ENCODE measurements at regions not wholly inside any gene's neighbourhood (a gene's known extent, or its start where the extent isn't known, plus 50 kb on each side); places are given as distances from the start of the nearest gene placed in this dataset.
"Not testable (repeated sequence)": the region's sequence is repeated elsewhere in the genome, so short reads cannot be mapped to it uniquely, and the experiment has no call there.

DNA sequence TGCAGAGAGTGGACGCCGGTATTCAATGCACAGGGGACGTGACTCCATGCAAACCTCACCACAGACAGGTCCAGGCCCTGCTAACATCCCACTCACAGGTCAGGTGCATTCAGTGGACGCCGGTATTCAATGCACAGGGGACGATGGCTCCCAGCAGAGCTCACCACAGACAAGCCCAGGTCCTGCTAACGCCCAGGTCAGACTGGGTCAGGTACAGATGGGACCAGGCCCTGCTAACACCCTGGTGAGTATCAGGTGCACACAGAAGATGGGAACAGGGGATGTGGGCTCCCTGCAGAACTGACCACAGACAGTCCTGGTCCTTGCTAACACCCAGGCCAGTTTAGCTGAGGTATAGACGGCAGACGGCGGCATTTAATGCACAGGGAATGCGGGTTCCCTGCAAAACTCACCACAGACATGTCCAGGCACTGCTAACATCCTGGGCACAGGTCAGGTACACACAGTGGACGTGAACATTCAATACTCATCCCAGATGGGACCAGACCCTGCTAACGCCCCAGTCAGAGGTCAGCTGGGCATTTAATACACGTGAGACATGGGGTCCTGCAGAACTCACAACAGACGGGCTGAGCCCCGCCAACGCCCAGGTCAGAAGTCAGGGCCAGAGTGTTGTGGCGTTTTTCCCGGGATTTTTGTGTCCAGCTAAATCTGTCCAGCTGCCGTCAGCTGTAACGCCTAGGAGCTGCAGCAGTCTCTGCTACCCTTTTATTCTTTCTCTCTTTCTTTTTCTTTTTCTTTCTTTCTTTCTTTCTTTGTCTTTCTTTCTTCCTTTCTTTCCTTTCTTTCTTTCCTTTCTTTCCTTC, 99.2 kb downstream of the SHOX start:
- TF ChIP-seq EZH2 (IDR thresholded peaks at IDR 0.05; ENCODE audit: borderline replicate concordance, insufficient read depth, low read depth, low read length, poor library complexity, severe bottlenecking): no peak
- TF ChIP-seq, protein P1, sequence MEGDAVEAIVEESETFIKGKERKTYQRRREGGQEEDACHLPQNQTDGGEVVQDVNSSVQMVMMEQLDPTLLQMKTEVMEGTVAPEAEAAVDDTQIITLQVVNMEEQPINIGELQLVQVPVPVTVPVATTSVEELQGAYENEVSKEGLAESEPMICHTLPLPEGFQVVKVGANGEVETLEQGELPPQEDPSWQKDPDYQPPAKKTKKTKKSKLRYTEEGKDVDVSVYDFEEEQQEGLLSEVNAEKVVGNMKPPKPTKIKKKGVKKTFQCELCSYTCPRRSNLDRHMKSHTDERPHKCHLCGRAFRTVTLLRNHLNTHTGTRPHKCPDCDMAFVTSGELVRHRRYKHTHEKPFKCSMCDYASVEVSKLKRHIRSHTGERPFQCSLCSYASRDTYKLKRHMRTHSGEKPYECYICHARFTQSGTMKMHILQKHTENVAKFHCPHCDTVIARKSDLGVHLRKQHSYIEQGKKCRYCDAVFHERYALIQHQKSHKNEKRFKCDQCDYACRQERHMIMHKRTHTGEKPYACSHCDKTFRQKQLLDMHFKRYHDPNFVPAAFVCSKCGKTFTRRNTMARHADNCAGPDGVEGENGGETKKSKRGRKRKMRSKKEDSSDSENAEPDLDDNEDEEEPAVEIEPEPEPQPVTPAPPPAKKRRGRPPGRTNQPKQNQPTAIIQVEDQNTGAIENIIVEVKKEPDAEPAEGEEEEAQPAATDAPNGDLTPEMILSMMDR (IDR thresholded peaks at IDR 0.05): no peak
- H3K4me1 Mint-ChIP-seq: no peaks in the 10 kb centered on the region
- Histone ChIP-seq H3K4me1 (ENCODE audit: control insufficient read depth in 2 of 2, insufficient read depth in 2 of 2, low read length in 2 of 2) (no peaks in the 10 kb centered on the region), H3K9ac (ENCODE audit: low read length) (no peak overlapping the region), H4K20me1 (ENCODE audit: control insufficient read depth, insufficient read depth, low read length, poor library complexity, severe bottlenecking) (no peaks in the 10 kb centered on the region), H3K9me3 (ENCODE audit: control extremely low read depth in 1 of 3, control insufficient read depth in 2 of 3, insufficient read depth in 1 of 3, low read length in 2 of 3) (peaks cover 0 to 20% (median 0%) of the 10 kb centered on the region in 3 donors), H3K27me3 (replicated peaks in 1 of 4; ENCODE audit: control extremely low read depth in 1 of 4, control insufficient read depth in 3 of 4, insufficient read depth in 4 of 4, low read length in 3 of 4) (no peaks in the 10 kb centered on the region), H2AFZ (ENCODE audit: insufficient read depth, low read depth, low read length, poor library complexity, severe bottlenecking) (no peak overlapping the region), H3K4me3 (ENCODE audit: control extremely low read depth in 1 of 5, extremely low read depth in 1 of 5, insufficient read depth in 1 of 5, low read depth in 2 of 5, low read length in 4 of 5) (no peak overlapping the region), H3K27ac (ENCODE audit: low read length in 2 of 2) (no peak overlapping the region), H3K4me2 (replicated peaks; ENCODE audit: low read depth, low read length, poor library complexity, severe bottlenecking) (no peak overlapping the region), H3K36me3 (replicated peaks in 1 of 2; ENCODE audit: control extremely low read depth in 1 of 2, control insufficient read depth in 1 of 2, extremely low read depth in 1 of 2, insufficient read depth in 2 of 2, low read length in 1 of 2) (no peaks in the 10 kb centered on the region), H3K79me2 (ENCODE audit: control insufficient read depth, insufficient read depth, low read length) (no peaks in the 10 kb centered on the region)
- WGBS (ENCODE audit: insufficient coverage): 85% methylated on average over 18 of the region's 21 CpGs
- POLR2A ChIA-PET: no interaction called here
- no peak for ATAC-seq (ENCODE audit: low read depth)
- H3K4me3 Mint-ChIP-seq: no peak overlapping the region
- H3K27me3 Mint-ChIP-seq: no peaks in the 10 kb centered on the region
- no peak overlapping the region for H3K27ac Mint-ChIP-seq
- CTCF ChIA-PET: no interaction called here
- H3K9me3 Mint-ChIP-seq (ENCODE audit: insufficient read depth): peaks cover 2% of the 10 kb centered on the region
- intact Hi-C loops (cut with micrococcal nuclease): no loop called here
- DNase-seq: no peak

DNA sequence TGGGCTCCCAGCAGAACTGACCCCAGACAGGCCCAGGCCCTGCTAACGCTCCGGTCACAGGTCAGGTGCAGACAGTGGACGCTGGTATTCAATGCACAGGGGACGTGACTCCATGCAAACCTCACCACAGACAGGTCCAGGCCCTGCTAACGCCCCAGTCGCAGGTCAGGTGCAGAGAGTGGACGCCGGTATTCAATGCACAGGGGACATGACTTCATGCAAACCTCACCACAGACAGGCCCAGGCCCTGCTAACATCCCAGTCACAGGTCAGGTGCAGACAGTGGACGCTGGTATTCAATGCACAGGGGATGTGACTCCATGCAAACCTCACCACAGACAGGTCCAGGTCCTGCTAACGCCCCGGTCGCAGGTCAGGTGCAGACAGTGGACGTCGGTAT, 98.5 kb downstream of the SHOX start:
- POLR2A ChIA-PET; H3K27ac ChIP-seq (ENCODE audit: low read length in 2 of 2); intact Hi-C loops (cut with micrococcal nuclease); H3K4me3 ChIP-seq (ENCODE audit: control extremely low read depth in 1 of 5, extremely low read depth in 1 of 5, insufficient read depth in 1 of 5, low read depth in 2 of 5, low read length in 4 of 5); H3K79me2 ChIP-seq (ENCODE audit: control insufficient read depth, insufficient read depth, low read length); H3K27me3 Mint-ChIP-seq; CTCF ChIA-PET; H3K27ac Mint-ChIP-seq; DNase-seq; H3K27me3 ChIP-seq (replicated peaks in 1 of 4; ENCODE audit: control extremely low read depth in 1 of 4, control insufficient read depth in 3 of 4, insufficient read depth in 4 of 4, low read length in 3 of 4); H3K36me3 ChIP-seq (replicated peaks in 1 of 2; ENCODE audit: control extremely low read depth in 1 of 2, control insufficient read depth in 1 of 2, extremely low read depth in 1 of 2, insufficient read depth in 2 of 2, low read length in 1 of 2); ATAC-seq (ENCODE audit: low read depth); H2AFZ ChIP-seq (ENCODE audit: insufficient read depth, low read depth, low read length, poor library complexity, severe bottlenecking); H3K4me1 ChIP-seq (ENCODE audit: control insufficient read depth in 2 of 2, insufficient read depth in 2 of 2, low read length in 2 of 2); H3K9ac ChIP-seq (ENCODE audit: low read length); H3K4me3 Mint-ChIP-seq; H3K4me1 Mint-ChIP-seq; H3K9me3 Mint-ChIP-seq (ENCODE audit: insufficient read depth); H4K20me1 ChIP-seq (ENCODE audit: control insufficient read depth, insufficient read depth, low read length, poor library complexity, severe bottlenecking); H3K4me2 ChIP-seq (replicated peaks; ENCODE audit: low read depth, low read length, poor library complexity, severe bottlenecking): not testable (repeated sequence)
- 86% methylated on average over 11 of the region's 14 CpGs for WGBS (ENCODE audit: insufficient coverage)
- H3K9me3 ChIP-seq (ENCODE audit: control extremely low read depth in 1 of 3, control insufficient read depth in 2 of 3, insufficient read depth in 1 of 3, low read length in 2 of 3): peaks cover 0 to 27% (median 0%) of the 10 kb centered on the region in 3 donors

DNA sequence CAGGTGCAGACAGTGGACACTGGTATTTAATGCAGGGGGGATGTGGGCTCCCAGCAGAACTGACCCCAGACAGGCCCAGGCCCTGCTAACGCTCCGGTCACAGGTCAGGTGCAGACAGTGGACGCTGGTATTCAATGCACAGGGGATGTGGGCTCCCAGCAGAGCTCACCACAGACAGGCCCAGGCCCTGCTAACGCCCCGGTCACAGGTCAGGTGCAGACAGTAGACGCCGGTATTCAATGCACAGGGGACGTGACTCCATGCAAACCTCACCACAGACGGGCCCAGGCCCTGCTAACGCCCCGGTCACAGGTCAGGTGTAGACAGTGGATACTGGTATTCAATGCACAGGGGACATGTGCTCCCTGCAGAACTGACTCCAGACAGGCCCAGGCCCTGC, 98.0 kb downstream of the SHOX start:
- H3K4me1 Mint-ChIP-seq; H3K36me3 ChIP-seq (replicated peaks in 1 of 2; ENCODE audit: control extremely low read depth in 1 of 2, control insufficient read depth in 1 of 2, extremely low read depth in 1 of 2, insufficient read depth in 2 of 2, low read length in 1 of 2); H3K27me3 Mint-ChIP-seq; POLR2A ChIA-PET; H3K4me3 ChIP-seq (ENCODE audit: control extremely low read depth in 1 of 5, extremely low read depth in 1 of 5, insufficient read depth in 1 of 5, low read depth in 2 of 5, low read length in 4 of 5); CTCF ChIA-PET; DNase-seq; H3K4me3 Mint-ChIP-seq; H3K79me2 ChIP-seq (ENCODE audit: control insufficient read depth, insufficient read depth, low read length); H4K20me1 ChIP-seq (ENCODE audit: control insufficient read depth, insufficient read depth, low read length, poor library complexity, severe bottlenecking); H3K27ac Mint-ChIP-seq; H3K27me3 ChIP-seq (replicated peaks in 1 of 4; ENCODE audit: control extremely low read depth in 1 of 4, control insufficient read depth in 3 of 4, insufficient read depth in 4 of 4, low read length in 3 of 4); ATAC-seq (ENCODE audit: low read depth); H3K9ac ChIP-seq (ENCODE audit: low read length); H2AFZ ChIP-seq (ENCODE audit: insufficient read depth, low read depth, low read length, poor library complexity, severe bottlenecking); intact Hi-C loops (cut with micrococcal nuclease); H3K4me1 ChIP-seq (ENCODE audit: control insufficient read depth in 2 of 2, insufficient read depth in 2 of 2, low read length in 2 of 2); H3K27ac ChIP-seq (ENCODE audit: low read length in 2 of 2); H3K4me2 ChIP-seq (replicated peaks; ENCODE audit: low read depth, low read length, poor library complexity, severe bottlenecking): not testable (repeated sequence)
- H3K9me3 Mint-ChIP-seq (ENCODE audit: insufficient read depth): peaks cover 11% of the 10 kb centered on the region
- no CpG with 5 or more reads among the region's 11 CpGs for WGBS (ENCODE audit: insufficient coverage)
- peaks cover 0 to 27% (median 4%) of the 10 kb centered on the region in 3 donors for H3K9me3 ChIP-seq (ENCODE audit: control extremely low read depth in 1 of 3, control insufficient read depth in 2 of 3, insufficient read depth in 1 of 3, low read length in 2 of 3)
